Activated B cell treated with CpG ODN at 0.5 μM for 24 hours (primary cell): ENCODE measurements at regions not wholly inside any gene's neighbourhood (a gene's known extent, or its start where the extent isn't known, plus 50 kb on each side); places are given as distances from the start of the nearest gene placed in this dataset.

Experiments used
- ATAC-seq: fragments of 200-7000 bp; cut with Tn5 transposase; one replicate; pipeline ENCODE4 v1.10.0; 2021; ENCODE audit warnings: low read depth, mild to moderate bottlenecking, moderate library complexity
- CTCF ChIA-PET: fragments of 350-600 bp; sonication (Branson Sonifier 250); formaldehyde crosslinking; loops from one replicate; lab custom pipeline; 2021; ENCODE audit warnings: antibody characterized with exemption; lab: Charles Lee
- POLR2A ChIA-PET: fragments of 350-600 bp; sonication (Branson Sonifier 250); formaldehyde crosslinking; loops from one replicate; lab custom pipeline; 2021; ENCODE audit warnings: antibody characterized with exemption; lab: Charles Lee
- DNase-seq: peaks from one replicate; pipeline ENCODE4 v3.0.0; 2022
- H3K27ac Mint-ChIP-seq: one replicate; pipeline ENCODE4 v1.8.0; 2020; ENCODE audit warnings: mixed read lengths
- H3K27me3 Mint-ChIP-seq: one replicate; pipeline ENCODE4 v1.8.0; 2021; ENCODE audit warnings: mixed read lengths
- H3K36me3 Mint-ChIP-seq: one replicate; pipeline ENCODE4 v1.8.0; 2021; ENCODE audit warnings: low read depth, mixed read lengths
- H3K4me1 Mint-ChIP-seq: one replicate; pipeline ENCODE4 v1.8.0; 2021; ENCODE audit warnings: mixed read lengths
- H3K4me3 Mint-ChIP-seq: one replicate; pipeline ENCODE4 v1.8.0; 2020; ENCODE audit warnings: mild to moderate bottlenecking, mixed read lengths
- H3K9me3 Mint-ChIP-seq: one replicate; pipeline ENCODE4 v1.8.0; 2020; ENCODE audit warnings: mixed read lengths
- CTCF ChIP-seq: fragments of 200-600 bp; IDR thresholded peaks from one replicate; pipeline ENCODE4 v1.8.0; 2022; ENCODE audit warnings: antibody characterized with exemption, mild to moderate bottlenecking
- intact Hi-C: fragments of 100-400 bp; cut with micrococcal nuclease; formaldehyde crosslinking; loops from one replicate; pipeline ENCODE4 v1.15.1; 2024

- DNase-seq (no peak), ATAC-seq (no peak)
- POLR2A ChIA-PET = no interaction called here
- H3K27ac Mint-ChIP-seq = no peak overlapping the region
- H3K4me3 Mint-ChIP-seq = no peak overlapping the region
- H3K9me3 Mint-ChIP-seq = peaks cover 31% of the 10 kb centered on the region
- H3K36me3 Mint-ChIP-seq = no peaks in the 10 kb centered on the region
- CTCF ChIA-PET = no interaction called here
- H3K4me1 Mint-ChIP-seq = no peaks in the 10 kb centered on the region
- TF ChIP-seq CTCF = no peak
- H3K27me3 Mint-ChIP-seq = no peaks in the 10 kb centered on the region
- intact Hi-C loops = no loop called here
Measured at GRCh38 chr2:126059379-126059778, 596.6 kb upstream of the GYPC start.

GRCh38 chr2:126085011-126085795, 570.8 kb upstream of the GYPC start:
- Mint-ChIP-seq H3K9me3 (no peaks in the 10 kb centered on the region), H3K4me3 (no peak overlapping the region), H3K4me1 (no peaks in the 10 kb centered on the region), H3K36me3 (no peaks in the 10 kb centered on the region), H3K27me3 (no peaks in the 10 kb centered on the region), H3K27ac (no peak overlapping the region)
- ATAC-seq = no peak
- no peak for DNase-seq
- intact Hi-C loops = no loop called here
- TF ChIP-seq CTCF = no peak
- POLR2A ChIA-PET = no interaction called here
- CTCF ChIA-PET = no interaction called here

- ChIA-PET CTCF (no interaction called here), POLR2A (no interaction called here)
- no peak overlapping the region for H3K4me3 Mint-ChIP-seq
- no peak for ATAC-seq
- peaks cover 4% of the 10 kb centered on the region for H3K9me3 Mint-ChIP-seq
- H3K27ac Mint-ChIP-seq = no peak overlapping the region
- TF ChIP-seq CTCF = no peak
- intact Hi-C loops = no loop called here
- H3K36me3 Mint-ChIP-seq = no peaks in the 10 kb centered on the region
- no peaks in the 10 kb centered on the region for H3K27me3 Mint-ChIP-seq
- H3K4me1 Mint-ChIP-seq = no peaks in the 10 kb centered on the region
- DNase-seq = no peak
Measured at GRCh38 chr2:126100962-126101361, 555.0 kb upstream of the GYPC start.

- POLR2A ChIA-PET = no interaction called here
- H3K27ac Mint-ChIP-seq = no peak overlapping the region
- H3K9me3 Mint-ChIP-seq = peaks cover 4% of the 10 kb centered on the region
- intact Hi-C loops = no loop called here
- no peaks in the 10 kb centered on the region for H3K27me3 Mint-ChIP-seq
- DNase-seq (no peak), ATAC-seq (no peak)
- H3K4me3 Mint-ChIP-seq = no peak overlapping the region
- H3K4me1 Mint-ChIP-seq = no peaks in the 10 kb centered on the region
- TF ChIP-seq CTCF = no peak
- no peaks in the 10 kb centered on the region for H3K36me3 Mint-ChIP-seq
- CTCF ChIA-PET = no interaction called here
Measured at GRCh38 chr2:126106006-126106405, 550.0 kb upstream of the GYPC start.

- TF ChIP-seq CTCF = no peak
- POLR2A ChIA-PET = no interaction called here
- intact Hi-C loops = no loop called here
- no peak for ATAC-seq
- CTCF ChIA-PET = no interaction called here
- Mint-ChIP-seq H3K4me1 (no peaks in the 10 kb centered on the region), H3K9me3 (peaks cover 4% of the 10 kb centered on the region), H3K36me3 (no peaks in the 10 kb centered on the region), H3K27me3 (no peaks in the 10 kb centered on the region), H3K4me3 (no peak overlapping the region), H3K27ac (no peak overlapping the region)
- DNase-seq = no peak
Measured at GRCh38 chr2:126107883-126108282, 548.1 kb upstream of the GYPC start.
